GM21381 (cell line): ENCODE measurements at regions not wholly inside any gene's neighbourhood (a gene's known extent, or its start where the extent isn't known, plus 50 kb on each side); places are given as distances from the start of the nearest gene placed in this dataset.

Source experiments
- ATAC-seq: cut with Tn5 transposase; IDR thresholded peaks from one replicate; pipeline ENCODE4 v1.9.1; 2021; ENCODE audit warnings: mild to moderate bottlenecking, moderate library complexity; ENCODE audit not compliant: unreplicated experiment

DNA sequence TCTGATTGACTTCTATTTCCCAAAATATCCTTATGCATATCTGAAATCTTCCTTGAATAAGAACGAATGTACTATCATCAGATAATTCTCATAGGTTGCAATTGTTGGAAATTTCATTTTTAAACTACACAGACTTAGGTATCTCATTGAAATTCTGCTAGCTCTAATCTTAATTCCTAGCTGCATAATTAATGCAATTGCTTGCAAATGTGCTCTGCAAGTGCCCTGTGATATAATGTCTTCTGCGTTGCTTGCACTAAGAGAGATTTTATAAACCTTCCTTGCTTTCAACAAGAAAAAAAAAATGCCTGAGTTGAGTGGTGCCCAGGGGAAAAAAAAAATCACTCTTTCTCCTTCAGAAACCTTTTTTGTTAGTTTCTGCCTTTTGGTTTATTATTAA lies 354.9 kb downstream of the TFAP2A start:
- ATAC-seq, result no peak

DNA sequence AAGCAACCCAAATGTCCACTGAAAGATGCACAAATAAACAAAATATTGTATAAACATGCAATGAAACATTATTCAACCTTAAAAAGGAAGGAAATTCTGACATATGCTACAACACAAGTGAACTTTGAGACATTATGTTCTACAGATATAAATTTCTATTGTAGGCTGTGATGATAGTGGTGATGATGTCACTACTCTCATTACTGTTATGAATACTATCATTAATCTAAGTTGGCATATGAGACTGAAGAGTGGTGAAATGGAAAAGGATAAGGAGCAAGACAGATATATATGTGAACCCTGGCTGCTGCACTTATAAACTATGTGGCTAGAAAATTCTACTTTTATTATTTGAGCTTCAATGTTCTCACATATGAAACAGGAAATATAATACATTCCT lies 360.2 kb downstream of the TFAP2A start:
- ATAC-seq, result no peak

DNA sequence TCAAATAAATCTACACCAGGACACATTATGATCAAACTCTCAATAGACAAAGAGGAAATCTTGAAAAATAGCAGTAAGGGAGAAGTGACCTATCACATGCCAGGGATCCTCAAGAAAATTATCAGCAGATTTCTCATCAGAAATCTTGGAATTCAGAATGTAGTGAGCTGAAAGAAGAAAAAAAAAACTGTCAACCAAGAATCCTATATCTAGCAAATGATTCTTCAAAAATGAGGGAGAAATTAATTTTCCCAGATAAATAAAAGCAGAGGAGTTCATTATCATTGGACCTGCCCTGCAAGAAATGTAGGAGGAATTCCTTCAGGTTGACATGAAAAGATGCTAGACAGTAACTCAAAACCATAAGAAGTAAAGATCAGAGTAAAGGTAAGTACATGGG lies 363.6 kb downstream of the TFAP2A start:
- ATAC-seq, result no peak

DNA sequence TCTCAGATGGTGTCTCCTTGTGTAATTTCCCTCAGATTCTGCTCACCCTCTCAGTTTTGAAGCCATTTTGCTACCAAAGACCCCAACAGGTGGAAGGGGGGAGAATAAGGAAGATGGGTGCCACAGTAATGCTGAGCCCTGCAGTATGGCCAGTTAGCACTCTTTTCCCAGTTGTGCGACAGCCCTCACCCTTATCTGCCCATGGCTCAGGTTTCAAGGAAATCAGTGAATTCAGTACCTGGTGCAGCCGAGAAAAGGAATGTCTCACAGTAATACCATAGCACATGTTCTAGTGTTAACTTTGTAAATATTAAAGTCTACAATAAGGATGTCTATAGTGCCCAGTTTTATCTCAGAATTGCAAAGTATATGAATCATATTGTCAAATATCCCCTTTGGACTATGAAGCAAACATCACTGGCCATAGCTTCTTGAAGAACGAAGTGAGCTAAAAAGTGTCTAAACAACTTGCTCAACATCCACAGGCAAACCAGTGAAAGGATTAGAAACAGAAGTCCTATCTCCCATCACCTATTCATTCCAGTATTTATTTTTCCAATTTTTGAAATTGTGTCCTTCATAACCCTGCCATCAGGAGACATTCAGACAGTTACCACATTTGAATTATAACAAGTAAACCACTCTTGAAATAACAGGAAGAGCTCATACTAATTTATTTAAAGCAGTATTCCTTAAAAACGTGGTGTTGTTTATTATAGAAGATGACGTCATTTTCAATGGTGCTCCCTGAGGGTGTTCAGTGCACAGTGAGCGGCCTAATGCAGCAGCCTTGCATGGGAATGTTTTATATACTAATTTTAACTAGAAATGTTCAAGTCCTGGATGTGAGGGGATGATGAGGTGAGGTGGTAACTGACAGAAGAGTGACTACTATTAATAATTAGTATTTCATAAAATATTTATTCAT lies 366.2 kb downstream of the TFAP2A start:
- ATAC-seq, result no peak

DNA sequence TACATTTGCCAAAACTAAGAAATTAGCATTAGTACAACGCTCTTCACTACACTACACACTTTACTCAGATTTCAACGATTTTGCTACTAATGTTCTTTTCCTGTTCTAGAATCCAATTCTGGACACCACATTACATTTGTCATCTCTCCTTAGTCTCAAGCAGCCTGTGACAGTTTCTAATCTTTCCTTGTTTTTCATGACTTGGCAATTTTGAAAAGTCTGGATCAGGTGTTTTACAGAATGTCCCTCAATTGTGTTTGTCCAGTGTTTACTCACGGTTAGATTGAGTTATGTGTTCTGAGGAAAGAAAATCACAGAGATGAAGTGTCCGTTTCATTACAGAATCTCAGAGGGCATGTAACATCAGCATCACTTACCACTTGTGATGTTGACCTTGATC lies 372.6 kb downstream of the TFAP2A start:
- no peak for ATAC-seq

DNA sequence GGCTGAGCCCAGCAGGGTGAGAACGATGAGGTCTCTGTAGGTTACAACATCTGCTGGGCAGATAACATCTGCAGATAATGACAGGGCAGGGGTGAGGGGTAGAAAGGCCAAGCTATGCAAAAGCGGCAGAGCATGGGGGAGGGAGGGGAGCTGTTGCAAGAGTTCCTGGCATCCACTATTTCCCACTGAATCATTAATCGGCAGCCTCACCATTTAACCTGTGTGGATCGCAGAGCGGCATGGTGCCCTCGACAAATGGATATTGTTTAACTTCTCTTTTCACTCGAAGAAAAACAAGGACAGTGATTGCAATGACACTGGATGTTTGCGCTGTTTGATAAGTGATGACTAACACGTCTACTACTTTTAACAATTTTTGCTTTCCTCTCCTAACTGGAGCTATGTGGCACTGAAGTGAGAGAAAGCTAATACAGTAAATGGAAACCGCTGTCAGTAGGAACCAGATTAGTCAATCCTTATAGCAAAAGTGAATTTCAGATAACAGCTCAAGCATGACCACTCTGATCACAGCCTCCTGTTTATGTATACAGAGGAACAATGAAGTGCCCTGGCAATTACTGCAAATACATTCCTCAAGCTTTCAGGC lies 381.5 kb downstream of the TFAP2A start:
- ATAC-seq, result no peak

DNA sequence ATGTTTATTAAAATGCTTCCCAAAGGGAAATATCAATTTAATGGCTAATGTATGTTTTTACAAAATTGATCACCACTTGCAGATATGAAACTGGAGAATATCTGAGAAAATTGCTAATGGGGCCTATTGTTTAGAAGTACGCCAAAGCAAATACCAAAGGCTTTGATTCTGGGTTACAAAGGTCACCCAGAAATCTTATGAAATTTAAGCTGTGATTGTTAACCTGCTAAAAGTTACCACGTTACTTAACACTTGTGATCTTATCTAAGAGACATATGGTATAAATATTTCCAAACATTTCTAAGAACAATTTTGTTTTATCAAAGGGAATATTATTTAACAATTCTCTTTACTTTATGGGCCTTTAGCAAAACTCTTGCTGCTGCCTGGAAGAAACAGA lies 383.3 kb downstream of the TFAP2A start:
- no peak for ATAC-seq

DNA sequence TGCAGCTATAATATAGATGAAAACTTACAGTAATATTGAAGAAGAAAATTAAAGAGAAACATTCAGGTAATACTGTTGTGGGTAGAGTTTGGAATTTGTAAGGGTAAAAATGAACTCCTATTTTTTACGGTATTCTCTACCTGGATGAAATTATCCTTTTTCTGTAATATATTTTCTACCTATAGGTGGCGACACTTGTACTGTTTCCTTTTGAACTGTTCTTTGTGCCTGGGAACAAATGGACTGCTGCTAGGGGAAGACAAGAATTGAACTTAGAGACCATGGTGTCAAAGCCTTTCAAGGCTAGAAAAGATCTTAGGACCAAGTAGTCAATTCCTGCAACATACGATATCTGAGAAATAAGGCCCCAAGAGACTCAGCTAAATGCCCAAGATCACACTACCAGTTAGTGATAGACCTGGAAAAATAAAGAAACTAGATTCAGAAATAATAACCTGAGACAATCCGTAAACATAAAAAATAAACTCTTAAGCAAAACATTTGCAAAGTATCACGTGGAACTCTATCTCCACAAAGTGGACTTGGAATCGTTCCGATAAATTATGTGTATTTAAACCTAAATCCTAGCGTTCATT lies 383.8 kb downstream of the TFAP2A start:
- no peak for ATAC-seq

DNA sequence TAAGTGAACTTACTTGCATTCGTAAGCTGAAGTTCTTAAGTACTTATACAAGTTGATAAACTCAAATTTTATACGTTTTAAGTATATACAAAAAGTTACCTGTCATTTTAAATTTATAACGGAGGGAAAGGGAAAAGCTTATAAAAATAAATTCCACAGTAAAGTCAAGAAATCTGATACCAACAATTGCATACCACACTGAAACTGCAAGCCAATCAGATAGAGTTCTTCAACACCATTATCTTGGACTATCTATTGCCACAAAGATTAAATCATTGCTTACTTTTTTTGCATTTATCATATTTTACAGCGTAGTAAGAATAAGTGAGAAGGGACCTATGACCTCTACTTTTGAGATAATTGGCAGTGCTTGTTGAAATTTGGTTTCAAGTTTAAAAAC lies 386.7 kb downstream of the TFAP2A start:
- no peak for ATAC-seq

DNA sequence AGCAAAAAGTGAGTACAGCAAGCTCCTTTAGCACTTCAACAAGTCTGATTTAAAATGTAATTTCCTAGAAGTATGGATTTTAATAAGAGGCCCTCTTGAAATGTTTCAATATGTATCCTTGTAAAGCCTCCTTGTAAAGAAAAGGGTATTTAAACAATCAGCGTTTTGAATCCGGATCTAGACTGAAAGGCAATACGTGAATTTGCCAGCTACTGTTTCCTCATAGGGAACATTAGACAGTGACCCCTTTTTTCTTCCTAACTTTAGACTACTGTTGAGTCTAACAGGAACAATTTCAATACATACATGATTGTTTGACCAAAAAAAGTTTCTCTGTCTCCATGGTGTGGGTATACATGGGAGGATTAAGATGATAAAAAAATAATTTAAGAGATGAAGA lies 395.0 kb downstream of the TFAP2A start:
- ATAC-seq, result no peak

DNA sequence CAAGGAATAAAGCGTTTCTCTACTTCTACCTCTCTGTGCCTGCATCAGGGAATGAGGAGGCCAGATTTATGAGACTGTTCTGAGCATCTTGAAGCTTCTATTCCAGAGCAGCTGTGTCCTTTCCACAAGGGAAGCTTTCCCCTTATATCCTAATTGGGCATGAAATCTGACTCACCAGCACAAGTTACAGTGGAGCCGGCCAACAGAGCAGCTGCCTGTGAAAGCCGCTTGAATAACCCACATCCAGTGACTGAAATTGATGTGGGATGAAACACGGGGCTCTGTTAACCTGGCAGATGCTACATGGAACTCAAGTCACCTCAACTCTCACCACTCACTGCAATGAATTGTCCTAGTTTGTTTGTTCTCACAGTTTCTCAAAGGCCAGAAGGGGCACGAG lies 400.3 kb downstream of the TFAP2A start:
- no peak for ATAC-seq

DNA sequence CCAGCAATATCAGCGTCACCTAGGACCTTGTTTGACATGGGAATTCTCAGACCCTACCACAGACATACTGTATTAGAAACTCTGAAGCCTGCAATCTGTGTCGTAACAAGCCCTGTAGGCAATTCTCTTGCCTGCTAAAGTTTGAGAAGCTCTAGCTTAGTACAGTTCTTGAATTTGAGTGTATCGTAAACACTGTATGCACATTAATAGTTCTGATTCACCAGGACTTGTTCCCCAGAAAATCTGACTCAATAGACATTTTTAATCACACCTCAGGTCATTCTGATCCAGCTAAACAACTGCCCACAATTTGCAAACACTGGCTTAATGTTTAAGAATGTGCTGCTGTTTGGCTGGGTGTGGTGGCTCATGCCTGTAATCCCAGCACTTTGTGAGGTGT lies 414.3 kb downstream of the TFAP2A start:
- ATAC-seq, result no peak

DNA sequence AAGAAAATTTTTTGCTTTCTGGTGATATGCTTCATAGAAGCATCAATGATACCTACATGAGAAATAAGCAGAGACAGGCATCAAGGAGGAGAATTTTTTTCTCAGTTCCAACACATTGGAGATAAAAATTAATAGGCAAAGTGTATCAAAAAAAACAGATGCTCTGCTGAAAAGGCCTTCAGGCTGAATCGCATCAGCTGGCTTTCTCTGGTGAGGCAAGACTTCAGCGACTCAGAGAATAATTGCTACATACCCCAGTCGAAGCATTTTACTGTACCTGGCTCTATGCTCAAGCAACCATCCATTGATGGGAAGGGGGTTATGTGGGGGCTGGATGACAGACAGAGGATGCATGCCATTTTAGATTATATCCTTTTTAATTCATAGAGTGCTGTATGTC lies 415.1 kb downstream of the TFAP2A start:
- ATAC-seq, result no peak

DNA sequence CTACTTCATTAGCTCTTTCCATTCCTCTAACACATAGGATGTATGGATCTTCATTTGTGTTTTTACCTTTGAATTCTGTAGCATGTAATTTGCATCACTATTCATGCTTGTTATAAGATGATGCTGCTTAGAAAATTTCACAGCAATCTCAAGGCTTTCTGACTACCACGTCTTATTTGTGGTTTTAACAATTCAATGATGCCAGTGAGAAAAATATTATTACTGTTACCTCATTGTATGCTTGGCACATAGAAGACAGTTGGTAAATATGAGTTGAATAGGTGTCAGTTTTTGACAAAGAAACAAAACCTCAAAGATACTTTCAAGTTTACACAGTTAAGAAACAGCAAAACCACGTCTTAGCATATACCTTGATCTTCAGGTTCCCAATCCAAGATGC lies 428.6 kb downstream of the TFAP2A start:
- ATAC-seq, result no peak

DNA sequence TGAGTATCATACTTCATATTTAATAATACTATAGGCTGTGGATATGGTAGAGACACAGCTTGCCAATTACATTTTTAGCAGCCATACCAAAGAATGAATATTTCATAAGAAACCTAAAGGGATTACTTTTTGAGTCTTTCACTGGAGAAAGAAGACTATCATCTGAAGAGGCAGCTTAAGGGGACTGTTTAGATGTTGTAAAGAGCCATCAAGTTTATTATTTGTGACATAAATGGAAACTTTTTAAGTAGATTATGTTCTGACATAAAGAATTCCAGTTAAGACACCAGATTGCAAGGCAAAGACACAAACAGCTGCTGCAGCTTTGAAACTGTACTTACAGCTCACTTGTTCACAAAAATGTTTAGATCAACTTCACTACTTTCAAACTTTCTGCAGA lies 429.4 kb downstream of the TFAP2A start:
- no peak for ATAC-seq

DNA sequence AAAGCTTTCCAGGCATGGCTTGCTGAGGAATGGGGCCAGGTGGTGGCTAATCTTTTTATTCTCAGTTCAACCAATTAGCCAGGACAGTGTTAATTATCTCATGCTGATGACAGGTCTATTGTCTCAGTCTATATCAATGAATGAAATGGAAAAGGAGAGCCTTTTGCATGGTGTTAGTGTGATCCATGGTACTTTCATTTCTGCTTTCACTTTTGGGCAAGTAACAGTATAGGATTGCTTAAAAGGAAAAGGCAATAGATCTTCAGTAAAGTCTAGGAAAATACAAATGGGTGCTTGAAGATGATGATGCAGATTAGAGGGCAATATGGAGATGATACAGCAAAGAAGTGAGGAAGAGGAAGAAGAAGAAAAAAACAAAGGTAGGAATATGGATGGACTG lies 430.3 kb downstream of the TFAP2A start:
- no peak for ATAC-seq

DNA sequence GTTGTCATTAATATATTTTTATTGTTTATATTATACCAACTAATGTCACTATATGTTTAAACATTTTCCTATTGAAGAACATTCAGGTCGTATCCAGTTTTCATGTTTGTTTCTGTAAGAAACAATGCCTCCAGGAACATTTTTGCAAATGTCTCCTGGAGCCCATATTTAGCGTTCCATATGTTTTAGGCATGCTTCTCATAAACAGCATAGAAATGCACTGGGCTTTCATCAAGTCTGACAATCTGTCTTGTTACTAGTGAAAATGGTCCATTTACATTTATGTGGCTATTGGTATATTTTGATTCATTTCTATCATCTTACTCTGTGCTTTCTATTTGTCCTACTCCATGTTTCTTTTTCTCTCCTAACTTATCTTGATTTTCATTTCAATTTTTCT lies 431.7 kb downstream of the TFAP2A start:
- ATAC-seq, result no peak

DNA sequence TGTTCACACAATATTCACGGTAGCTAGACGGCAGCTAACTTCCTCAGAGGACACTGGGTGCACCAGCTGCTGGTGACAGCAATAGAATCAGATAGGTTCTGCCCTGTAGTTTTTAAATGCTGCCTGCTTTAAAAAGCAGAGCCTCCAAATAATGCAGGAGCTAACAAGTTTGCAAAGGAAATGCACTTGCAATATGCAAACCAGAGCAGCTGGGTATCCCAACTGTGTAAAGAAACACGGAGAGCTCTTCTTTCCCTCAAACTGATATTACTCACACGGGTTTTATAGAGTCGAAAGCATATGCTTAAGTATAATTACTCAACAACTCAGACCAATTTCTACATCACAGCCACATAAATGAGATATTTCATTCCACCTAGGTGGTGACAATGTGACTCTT lies 432.7 kb downstream of the TFAP2A start:
- no peak for ATAC-seq

DNA sequence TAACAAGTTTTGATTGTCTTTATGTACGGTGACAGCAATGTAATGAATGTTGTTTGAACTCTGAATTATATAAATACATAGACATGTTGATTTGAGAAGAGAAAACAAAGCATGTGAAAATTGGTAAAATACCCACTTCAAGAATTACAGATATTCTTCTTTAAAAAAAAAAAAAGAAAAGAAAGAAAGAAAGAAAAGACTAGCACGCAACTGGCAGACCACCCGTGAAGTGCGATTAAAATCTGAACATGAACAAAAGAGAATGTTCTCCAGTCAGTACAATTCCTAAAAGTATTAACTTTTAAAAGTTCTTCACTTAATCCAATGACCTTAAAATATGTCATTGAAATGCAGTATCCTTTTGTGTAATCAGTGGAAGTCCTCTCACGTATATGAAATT lies 434.9 kb downstream of the TFAP2A start:
- no peak for ATAC-seq

DNA sequence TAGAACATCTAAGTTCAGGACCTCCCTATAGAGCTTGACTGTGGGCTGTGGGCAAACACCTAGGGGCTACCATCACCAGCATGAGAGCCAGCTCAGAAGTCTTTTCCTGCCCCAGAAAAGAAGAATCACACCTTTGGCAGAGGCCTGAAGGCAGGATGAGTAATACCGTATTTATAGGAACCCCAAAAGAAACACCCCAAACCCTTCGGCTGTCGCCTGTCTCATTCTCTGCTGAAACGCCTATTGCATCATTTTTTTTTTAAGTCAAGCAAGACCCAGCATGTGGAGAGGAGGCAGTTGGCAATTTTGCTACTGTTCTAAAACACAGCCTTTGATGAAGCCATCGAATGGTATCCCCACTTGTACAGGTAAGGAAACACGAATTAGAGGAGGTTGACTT lies 436.4 kb downstream of the TFAP2A start:
- ATAC-seq, result no peak

DNA sequence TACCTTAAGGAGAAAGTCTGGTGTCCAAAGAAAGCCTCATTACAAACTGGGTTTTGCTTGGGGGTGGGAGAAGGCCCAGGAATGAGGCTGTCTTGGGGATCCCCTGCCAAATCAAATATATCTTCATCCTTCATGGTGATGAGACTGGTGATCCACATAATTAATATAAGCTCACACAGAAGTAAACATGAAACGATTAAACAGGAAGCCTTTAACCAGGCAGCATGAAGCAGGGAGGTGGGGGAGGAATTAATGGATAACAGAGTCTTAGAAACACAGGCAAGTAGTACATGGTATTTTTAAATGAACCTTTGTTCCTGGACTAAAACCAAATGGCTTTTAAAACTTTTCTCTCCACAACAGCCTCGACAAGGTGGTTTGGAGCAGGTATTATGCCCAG lies 437.5 kb downstream of the TFAP2A start:
- ATAC-seq, result no peak

DNA sequence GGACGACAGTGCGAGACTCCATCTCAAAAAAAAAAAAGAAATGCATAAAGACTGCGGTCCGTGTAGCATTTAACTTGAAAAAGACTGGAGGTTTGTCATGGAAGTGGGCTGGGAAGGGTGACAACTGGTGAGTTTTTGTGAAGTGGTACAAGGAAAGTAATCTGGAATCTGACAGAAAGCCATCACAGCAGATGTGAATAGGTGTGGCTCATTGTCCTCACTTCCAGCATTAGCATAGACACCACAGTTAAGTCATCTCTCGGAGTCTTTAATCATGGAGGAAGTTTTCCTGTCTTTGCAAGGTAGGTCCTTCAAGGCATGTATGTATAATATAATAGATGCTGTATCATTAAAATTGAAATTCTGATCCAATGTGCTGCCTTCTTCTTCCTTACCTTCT lies 453.2 kb downstream of the TFAP2A start:
- no peak for ATAC-seq
